GM12878 (cell line): ENCODE measurements at regions not wholly inside any gene's neighbourhood (a gene's known extent, or its start where the extent isn't known, plus 50 kb on each side); places are given as distances from the start of the nearest gene placed in this dataset.

Experiments used
- ATAC-seq: fragments of 200-7000 bp; cut with Tn5 transposase; 3 replicates; pipeline ENCODE4 v1.9.1; 2020; ENCODE audit warnings: mild to moderate bottlenecking, moderate library complexity
- BruUV-seq: library from RNA; stranded (reverse); fragments of 400-500 nt; replicated peaks from 2 replicates; lab custom pipeline; 2021; lab: Mats Ljungman, UMichigan
- CTCF ChIA-PET: fragments of 300-600 bp; sonication (Branson Sonifier 250); formaldehyde crosslinking; extraction: SDS; loops from one replicate; lab custom pipeline; 2021; ENCODE audit warnings: inconsistent platforms; lab: Yijun Ruan, JAX
- POLR2A ChIA-PET: fragments of 350-600 bp; formaldehyde crosslinking; extraction: SDS; loops from one replicate; lab custom pipeline; 2021; ENCODE audit warnings: inconsistent platforms; lab: Charles Lee
- RAD21 ChIA-PET: fragments of 300-600 bp; sonication (Branson Sonifier 250); formaldehyde crosslinking; loops from one replicate; lab custom pipeline; 2023; ENCODE audit warnings: antibody characterized with exemption; ENCODE audit not compliant: unreplicated experiment; lab: Charles Lee
- SMC1A ChIA-PET: fragments of 300-600 bp; sonication (Branson Sonifier 250); formaldehyde crosslinking; loops from one replicate; lab custom pipeline; 2023; ENCODE audit not compliant: unreplicated experiment, uncharacterized antibody; lab: Charles Lee
- DNase-seq: peaks from one replicate; pipeline ENCODE4 v3.0.0-alpha.2; 2011; ENCODE audit warnings: low read depth, low spot score
- FAIRE-seq: peaks from 3 replicates; lab custom pipeline; 2011; peaks lifted over from hg19 to GRCh38; lab: Jason Lieb, UNC
- H2AFZ ChIP-seq: 2 replicates; pipeline ENCODE4 v1.6.0; 2011; ENCODE audit warnings: low read depth, low read length, control low read depth; ENCODE audit not compliant: control insufficient read depth
- H3K27ac ChIP-seq: 2 replicates; pipeline ENCODE4 v1.5.1; 2011; ENCODE audit warnings: control low read depth; ENCODE audit not compliant: control insufficient read depth, insufficient read depth
- H3K27me3 ChIP-seq, 2 experiments: replicated peaks in 1 of 2; 2 replicates each; pipeline versions ENCODE4 v1.6.0 to v1.6.1; 2011; ENCODE audit warnings: low read length in 1 of 2; ENCODE audit not compliant: control insufficient read depth in 2 of 2, insufficient read depth in 2 of 2
- H3K36me3 ChIP-seq, 2 experiments: 2 replicates each; pipeline ENCODE4 v1.5.1; 2011; ENCODE audit warnings: low read length in 1 of 2; ENCODE audit not compliant: control insufficient read depth in 2 of 2, insufficient read depth in 2 of 2
- H3K4me1 ChIP-seq: 2 replicates; pipeline ENCODE4 v1.6.1; 2011; ENCODE audit warnings: mild to moderate bottlenecking, low read length, moderate library complexity, mixed read lengths; ENCODE audit not compliant: control insufficient read depth, insufficient read depth
- H3K4me2 ChIP-seq: 2 replicates; pipeline ENCODE4 v1.6.0; 2011; ENCODE audit warnings: control low read depth; ENCODE audit not compliant: control insufficient read depth, insufficient read depth
- H3K4me3 ChIP-seq: fragments of 200-600 bp; sonication (generic); 2 replicates; pipeline ENCODE4 v1.5.1; 2016
- H3K79me2 ChIP-seq: 2 replicates; pipeline ENCODE4 v1.6.0; 2011; ENCODE audit warnings: low read length; ENCODE audit not compliant: control insufficient read depth, insufficient read depth
- H3K9ac ChIP-seq: 2 replicates; pipeline ENCODE4 v1.8.0; 2011; ENCODE audit warnings: low read length, control low read depth, mixed read lengths; ENCODE audit not compliant: control insufficient read depth, insufficient read depth
- H3K9me3 ChIP-seq: replicated peaks from 3 replicates; pipeline ENCODE4 v1.5.1; 2011; ENCODE audit warnings: mild to moderate bottlenecking, low read length; ENCODE audit not compliant: control insufficient read depth, insufficient read depth
- H4K20me1 ChIP-seq: 2 replicates; pipeline ENCODE4 v1.6.0; 2011; ENCODE audit not compliant: control insufficient read depth, insufficient read depth
- BMI1 ChIP-seq: fragments of 450-650 bp; IDR thresholded peaks from 2 replicates; pipeline ENCODE4 v1.6.1; 2016; ENCODE audit warnings: mild to moderate bottlenecking, moderate library complexity, borderline replicate concordance
- CBX3 ChIP-seq: fragments of 200-600 bp; sonication (generic); IDR thresholded peaks from 2 replicates; pipeline ENCODE4 v1.6.1; 2016; ENCODE audit warnings: low read depth, borderline replicate concordance
- ETV6 ChIP-seq, 2 experiments: fragments of 450-650 bp in 1 of 2; IDR thresholded peaks in 1 of 2; conservative IDR thresholded peaks in 1 of 2; 2 replicates each; pipeline ENCODE4 v1.6.1; 2014; ENCODE audit warnings: antibody characterized with exemption in 1 of 2, borderline replicate concordance in 1 of 2, low read depth in 1 of 2, mild to moderate bottlenecking in 1 of 2, moderate library complexity in 1 of 2
- HCFC1 ChIP-seq: fragments of 150-350 bp; IDR thresholded peaks from 2 replicates; pipeline ENCODE4 v1.6.1; 2014; ENCODE audit warnings: low read length
- IKZF1 ChIP-seq: fragments of 450-650 bp; conservative IDR thresholded peaks from 2 replicates; pipeline ENCODE4 v1.6.1; 2017; ENCODE audit warnings: antibody characterized with exemption, mild to moderate bottlenecking
- JUND ChIP-seq: IDR thresholded peaks from 2 replicates; pipeline ENCODE4 v1.6.1; 2012; ENCODE audit warnings: low read depth, mild to moderate bottlenecking, low read length, improper control_type of control experiment, moderate library complexity
- MEF2A ChIP-seq: IDR thresholded peaks from 2 replicates; pipeline ENCODE4 v1.6.1; 2011; ENCODE audit warnings: low read depth, mild to moderate bottlenecking, low read length, moderate library complexity; ENCODE audit not compliant: insufficient read depth
- MTA3 ChIP-seq: IDR thresholded peaks from 2 replicates; pipeline ENCODE4 v1.6.1; 2012; ENCODE audit warnings: low read length, inconsistent platforms, borderline replicate concordance
- NFXL1 ChIP-seq: fragments of 450-650 bp; IDR thresholded peaks from 2 replicates; pipeline ENCODE4 v1.6.1; 2017; ENCODE audit warnings: antibody characterized with exemption, mild to moderate bottlenecking, borderline replicate concordance
- NR2C1 ChIP-seq: fragments of 450-650 bp; IDR thresholded peaks from 2 replicates; pipeline ENCODE4 v1.6.1; 2017; ENCODE audit warnings: antibody characterized with exemption, mild to moderate bottlenecking, moderate library complexity
- PAX8 ChIP-seq: fragments of 450-650 bp; IDR thresholded peaks from 2 replicates; pipeline ENCODE4 v1.6.1; 2017; ENCODE audit warnings: mild to moderate bottlenecking, moderate library complexity
- RB1 ChIP-seq: fragments of 450-650 bp; formaldehyde crosslinking; IDR thresholded peaks from 2 replicates; pipeline ENCODE4 v1.6.1; 2017; ENCODE audit warnings: mild to moderate bottlenecking, borderline replicate concordance
- SIX5 ChIP-seq: IDR thresholded peaks from 2 replicates; pipeline ENCODE4 v1.6.1; 2011; ENCODE audit warnings: mild to moderate bottlenecking, low read depth, low read length, moderate library complexity; ENCODE audit not compliant: severe bottlenecking
- SMAD5 ChIP-seq: IDR thresholded peaks from 2 replicates; pipeline ENCODE4 v1.6.1; 2016; ENCODE audit warnings: antibody characterized with exemption, low read depth
- SREBF2 ChIP-seq: IDR thresholded peaks from 2 replicates; pipeline ENCODE4 v1.6.1; 2012; ENCODE audit warnings: mild to moderate bottlenecking, low read length
- SRF ChIP-seq, 2 experiments: IDR thresholded peaks; 2 replicates each; pipeline ENCODE4 v1.6.1; 2011; ENCODE audit warnings: low read depth in 2 of 2, low read length in 2 of 2, mild to moderate bottlenecking in 1 of 2, moderate library complexity in 1 of 2
- STAT3 ChIP-seq: IDR thresholded peaks from 2 replicates; pipeline ENCODE4 v1.6.1; 2011; ENCODE audit warnings: low read depth, low read length, improper control_type of control experiment
- TAF1 ChIP-seq: IDR thresholded peaks from 2 replicates; pipeline ENCODE4 v1.6.1; 2011; ENCODE audit warnings: mild to moderate bottlenecking, low read depth, low read length, borderline replicate concordance
- WGBS: methylation state at CpG from one replicate; pipeline ENCODE4 v1.1.6; 2016; ENCODE audit warnings: low lambda C conversion rate; ENCODE audit not compliant: insufficient replicate concordance, insufficient coverage; ENCODE audit errors: missing lambda C conversion rate; 5-methylcytosine and 5-hydroxymethylcytosine counted together
- in situ Hi-C: fragments of 300-500 bp; cut with MboI; formaldehyde crosslinking; loops from 9 replicates; pipeline ENCODE4 v1.14.3; 2018; ENCODE audit warnings: mixed read lengths
- intact Hi-C: fragments of 100-400 bp; cut with micrococcal nuclease; formaldehyde crosslinking; loops from one replicate; pipeline ENCODE4 v1.14.2; 2022; ENCODE audit not compliant: unreplicated experiment
- TF ChIP-seq, protein P1 (sequence below): IDR thresholded peaks from 2 replicates; pipeline ENCODE4 v1.6.1; 2012; ENCODE audit warnings: mild to moderate bottlenecking, low read depth, low read length

DNA sequence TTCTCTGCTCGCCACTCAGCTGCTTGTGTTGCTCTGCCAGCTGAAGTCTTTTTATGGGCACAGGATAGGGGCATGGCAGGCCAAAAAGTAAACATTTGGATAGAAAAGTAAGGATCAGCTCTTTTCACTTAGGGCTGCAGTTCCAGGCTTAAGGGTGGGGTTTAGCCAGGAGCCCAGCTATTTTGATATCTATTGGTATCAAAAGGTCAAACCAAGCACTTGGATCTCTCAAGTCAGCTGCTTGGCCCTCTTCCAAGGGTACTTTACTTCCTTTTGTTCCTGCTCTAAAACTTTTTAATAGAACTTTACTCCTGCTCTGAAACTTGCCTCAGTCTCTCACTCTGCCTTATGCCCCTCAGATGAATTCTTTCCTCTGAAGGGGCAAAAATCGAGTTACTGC, 55.7 kb upstream of the ABCC4 start:
- in situ Hi-C loops (no loop called here), intact Hi-C loops (no loop called here)
- Histone ChIP-seq H3K4me3 (no peak overlapping the region), H3K36me3 (no peaks in the 10 kb centered on the region), H3K4me2 (no peak overlapping the region), H3K9me3 (no peaks in the 10 kb centered on the region), H3K27me3 (no peaks in the 10 kb centered on the region), H3K79me2 (no peaks in the 10 kb centered on the region), H3K9ac (no peak overlapping the region), H3K27ac (no peak overlapping the region)
- no TSS peak for BruUV-seq
- CTCF ChIA-PET, result no interaction called here
- no peak for FAIRE-seq
- RAD21 ChIA-PET, result no interaction called here
- DNase-seq, result no peak
- no peak for ATAC-seq
- WGBS, result 9% methylated on average over 2 of the region's 2 CpGs
- no peak for TF ChIP-seq SREBF2
- no peak for TF ChIP-seq ETV6 (conservative IDR thresholded peaks at IDR 0.05 in 1 of 2, IDR thresholded peaks at IDR 0.05 in 1 of 2; ENCODE audit: borderline replicate concordance in 1 of 2, low read depth in 1 of 2)
- no peak for TF ChIP-seq NFXL1
- no peak for TF ChIP-seq RB1
- no peak for TF ChIP-seq HCFC1
- TF ChIP-seq PAX8, result no peak
- no peak for TF ChIP-seq SRF (IDR thresholded peaks at IDR 0.05; ENCODE audit: low read depth in 2 of 2, low read length in 2 of 2)
- no peak for TF ChIP-seq NR2C1
- TF ChIP-seq TAF1, result no peak
- TF ChIP-seq CBX3, result no peak
- TF ChIP-seq, all 136 proteins: peak for 0
- SMC1A ChIA-PET, result no interaction called here
- POLR2A ChIA-PET, result no interaction called here
- Histone ChIP-seq H4K20me1 (no peaks in the 10 kb centered on the region), H3K4me1 (no peaks in the 10 kb centered on the region), H2AFZ (no peak overlapping the region)

- no peaks in the 10 kb centered on the region for H3K36me3 ChIP-seq
- CTCF ChIA-PET, result interaction anchor here (1.1 kb wide), 1 partner anchor 15 kb away, joined by 3 read pairs; no protein-coding TSS in a partner anchor
- no peaks in the 10 kb centered on the region for H3K4me1 ChIP-seq
- no peak overlapping the region for H3K4me3 ChIP-seq
- no peaks in the 10 kb centered on the region for H3K27me3 ChIP-seq
- no peak for ATAC-seq
- FAIRE-seq, result no peak
- in situ Hi-C loops (no loop called here), intact Hi-C loops (no loop called here)
- no TSS peak for BruUV-seq
- POLR2A ChIA-PET, result no interaction called here
- H3K79me2 ChIP-seq, result no peaks in the 10 kb centered on the region
- H3K4me2 ChIP-seq, result no peak overlapping the region
- WGBS, result 44% methylated on average over 4 of the region's 4 CpGs
- RAD21 ChIA-PET, result no interaction called here
- no peak overlapping the region for H3K27ac ChIP-seq
- H3K9me3 ChIP-seq, result no peaks in the 10 kb centered on the region
- SMC1A ChIA-PET, result no interaction called here
- H3K9ac ChIP-seq, result no peak overlapping the region
- DNase-seq, result no peak
- H4K20me1 ChIP-seq, result no peaks in the 10 kb centered on the region
- H2AFZ ChIP-seq, result no peak overlapping the region
- TF ChIP-seq IKZF1 (no peak), STAT3 (no peak), SIX5 (no peak), SMAD5 (no peak), MEF2A (no peak), JUND (no peak), BMI1 (no peak), MTA3 (no peak)
- TF ChIP-seq, protein P1, sequence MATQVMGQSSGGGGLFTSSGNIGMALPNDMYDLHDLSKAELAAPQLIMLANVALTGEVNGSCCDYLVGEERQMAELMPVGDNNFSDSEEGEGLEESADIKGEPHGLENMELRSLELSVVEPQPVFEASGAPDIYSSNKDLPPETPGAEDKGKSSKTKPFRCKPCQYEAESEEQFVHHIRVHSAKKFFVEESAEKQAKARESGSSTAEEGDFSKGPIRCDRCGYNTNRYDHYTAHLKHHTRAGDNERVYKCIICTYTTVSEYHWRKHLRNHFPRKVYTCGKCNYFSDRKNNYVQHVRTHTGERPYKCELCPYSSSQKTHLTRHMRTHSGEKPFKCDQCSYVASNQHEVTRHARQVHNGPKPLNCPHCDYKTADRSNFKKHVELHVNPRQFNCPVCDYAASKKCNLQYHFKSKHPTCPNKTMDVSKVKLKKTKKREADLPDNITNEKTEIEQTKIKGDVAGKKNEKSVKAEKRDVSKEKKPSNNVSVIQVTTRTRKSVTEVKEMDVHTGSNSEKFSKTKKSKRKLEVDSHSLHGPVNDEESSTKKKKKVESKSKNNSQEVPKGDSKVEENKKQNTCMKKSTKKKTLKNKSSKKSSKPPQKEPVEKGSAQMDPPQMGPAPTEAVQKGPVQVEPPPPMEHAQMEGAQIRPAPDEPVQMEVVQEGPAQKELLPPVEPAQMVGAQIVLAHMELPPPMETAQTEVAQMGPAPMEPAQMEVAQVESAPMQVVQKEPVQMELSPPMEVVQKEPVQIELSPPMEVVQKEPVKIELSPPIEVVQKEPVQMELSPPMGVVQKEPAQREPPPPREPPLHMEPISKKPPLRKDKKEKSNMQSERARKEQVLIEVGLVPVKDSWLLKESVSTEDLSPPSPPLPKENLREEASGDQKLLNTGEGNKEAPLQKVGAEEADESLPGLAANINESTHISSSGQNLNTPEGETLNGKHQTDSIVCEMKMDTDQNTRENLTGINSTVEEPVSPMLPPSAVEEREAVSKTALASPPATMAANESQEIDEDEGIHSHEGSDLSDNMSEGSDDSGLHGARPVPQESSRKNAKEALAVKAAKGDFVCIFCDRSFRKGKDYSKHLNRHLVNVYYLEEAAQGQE, result no peak
Measured at GRCh38 chr13:95357875-95358274, 56.6 kb upstream of the ABCC4 start.
